Skin epidermis (tissue), 12 donors: ENCODE measurements at regions not wholly inside any gene's neighbourhood (a gene's known extent, or its start where the extent isn't known, plus 50 kb on each side); places are given as distances from the start of the nearest gene placed in this dataset.

Experiments
- H3K27ac ChIP-seq, 21 experiments: fragments of 200-600 bp; sonication (generic) in 11 of 21; one replicate each; pipeline ENCODE4 v1.5.0; 2020; ENCODE audit warnings: mild to moderate bottlenecking in 3 of 21, inconsistent platforms in 2 of 21, moderate library complexity in 2 of 21
- H3K4me3 ChIP-seq, 7 experiments: fragments of 200-600 bp; sonication (generic) in 2 of 7; one replicate each; pipeline ENCODE4 v1.5.0; 2020; ENCODE audit warnings: inconsistent platforms in 2 of 7, mild to moderate bottlenecking in 2 of 7, moderate library complexity in 1 of 7

- no peak overlapping the region for H3K4me3 ChIP-seq
- H3K27ac ChIP-seq: no peak overlapping the region
These were observed 153.0 kb downstream of the ICOS start for GRCh38 chr2:204089574-204089973.

- H3K4me3 ChIP-seq: no peak overlapping the region
- H3K27ac ChIP-seq: no peak overlapping the region
These were observed 153.5 kb downstream of the ICOS start for GRCh38 chr2:204090021-204090420.

GRCh38 chr2:204104811-204105210 lies 168.2 kb downstream of the ICOS start:
- H3K4me3 ChIP-seq: no peak overlapping the region
- no peak overlapping the region for H3K27ac ChIP-seq

- peak overlapping the region in 4 of 21 experiments; percentile 8 to 49 (median 34) for H3K27ac ChIP-seq
- H3K4me3 ChIP-seq: no peak overlapping the region
These were observed 171.8 kb downstream of the ICOS start for GRCh38 chr2:204108330-204108751.

- H3K4me3 ChIP-seq: no peak overlapping the region
- peak overlapping the region in 4 of 21 experiments; percentile 8 to 49 (median 34) for H3K27ac ChIP-seq
These were observed 172.3 kb downstream of the ICOS start for GRCh38 chr2:204108781-204109295.

- H3K4me3 ChIP-seq: no peak overlapping the region
- H3K27ac ChIP-seq: peak overlapping the region in 6 of 21 experiments; percentile 50 to 77 (median 67)
These were observed 173.1 kb downstream of the ICOS start for GRCh38 chr2:204109681-204110080.

GRCh38 chr2:204110338-204110741 lies 173.8 kb downstream of the ICOS start:
- Histone ChIP-seq H3K4me3 (no peak overlapping the region), H3K27ac (peak overlapping the region in 17 of 21 experiments; percentile 1 to 77 (median 42))

GRCh38 chr2:204110751-204111516 lies 174.4 kb downstream of the ICOS start:
- no peak overlapping the region for H3K4me3 ChIP-seq
- H3K27ac ChIP-seq: peak overlapping the region in 17 of 21 experiments; percentile 3 to 77 (median 55)

GRCh38 chr2:204112084-204112770 lies 175.7 kb downstream of the ICOS start:
- Histone ChIP-seq H3K27ac (peak overlapping the region in 5 of 21 experiments; percentile 59 to 77 (median 63)), H3K4me3 (no peak overlapping the region)

GRCh38 chr2:204114295-204115136 lies 178.0 kb downstream of the ICOS start:
- H3K4me3 ChIP-seq: no peak overlapping the region
- no peak overlapping the region for H3K27ac ChIP-seq

- no peak overlapping the region for H3K27ac ChIP-seq
These were observed 178.8 kb downstream of the ICOS start for GRCh38 chr2:204115137-204116056.

GRCh38 chr2:204116159-204116792 lies 179.7 kb downstream of the ICOS start:
- Histone ChIP-seq H3K27ac (peak overlapping the region in 3 of 21 experiments; percentile 9 to 18 (median 12)), H3K4me3 (no peak overlapping the region)

More at GRCh38 chr2:204115137-204116056, 178.8 kb downstream of the ICOS start:
- no peak overlapping the region for H3K4me3 ChIP-seq

GRCh38 chr2:204122425-204122824 lies 185.9 kb downstream of the ICOS start:
- Histone ChIP-seq H3K27ac (no peak overlapping the region), H3K4me3 (no peak overlapping the region)

GRCh38 chr2:204124140-204124750 lies 187.7 kb downstream of the ICOS start:
- H3K27ac ChIP-seq: no peak overlapping the region

GRCh38 chr2:204126705-204127104 lies 190.1 kb downstream of the ICOS start:
- H3K4me3 ChIP-seq: no peak overlapping the region
- no peak overlapping the region for H3K27ac ChIP-seq

More at GRCh38 chr2:204124140-204124750, 187.7 kb downstream of the ICOS start:
- no peak overlapping the region for H3K4me3 ChIP-seq

GRCh38 chr2:204127238-204127637 lies 190.7 kb downstream of the ICOS start:
- Histone ChIP-seq H3K27ac (no peak overlapping the region), H3K4me3 (no peak overlapping the region)

GRCh38 chr2:204129591-204130294 lies 193.2 kb downstream of the ICOS start:
- no peak overlapping the region for H3K4me3 ChIP-seq
- H3K27ac ChIP-seq: no peak overlapping the region
